NCI-H526 treated with DMSO at 0.1 percent for 48 hours (cell line): ENCODE measurements at regions not wholly inside any gene's neighbourhood (a gene's known extent, or its start where the extent isn't known, plus 50 kb on each side); places are given as distances from the start of the nearest gene placed in this dataset.
"Not testable (repeated sequence)": the region's sequence is repeated elsewhere in the genome, so short reads cannot be mapped to it uniquely, and the experiment has no call there.

ENCODE experiments used
- DNase-seq: peaks from one replicate; lab custom pipeline; 2025; lab: John Stamatoyannopoulos, UW

DNA sequence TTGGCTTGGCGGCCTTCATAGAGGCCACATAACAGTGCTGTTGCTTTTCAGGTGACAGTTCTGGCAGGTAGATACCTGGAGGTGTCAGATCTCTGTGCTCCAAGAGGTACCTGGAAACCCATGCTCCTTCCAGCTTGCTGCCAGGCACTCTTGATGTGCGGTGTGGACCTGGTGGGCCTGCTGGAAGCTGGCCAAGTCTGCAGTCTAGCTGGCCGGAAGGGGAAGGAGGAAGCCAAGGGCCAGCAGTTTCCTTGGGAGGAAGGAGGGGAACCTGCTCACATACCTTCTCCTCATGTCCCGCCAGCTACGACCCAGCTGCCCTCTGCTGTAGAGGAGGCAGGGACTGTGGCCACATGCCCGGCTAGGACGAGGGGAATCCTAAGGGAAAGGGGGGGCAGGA lies 166.4 kb upstream of the AJAP1 start:
- no peak for DNase-seq

DNA sequence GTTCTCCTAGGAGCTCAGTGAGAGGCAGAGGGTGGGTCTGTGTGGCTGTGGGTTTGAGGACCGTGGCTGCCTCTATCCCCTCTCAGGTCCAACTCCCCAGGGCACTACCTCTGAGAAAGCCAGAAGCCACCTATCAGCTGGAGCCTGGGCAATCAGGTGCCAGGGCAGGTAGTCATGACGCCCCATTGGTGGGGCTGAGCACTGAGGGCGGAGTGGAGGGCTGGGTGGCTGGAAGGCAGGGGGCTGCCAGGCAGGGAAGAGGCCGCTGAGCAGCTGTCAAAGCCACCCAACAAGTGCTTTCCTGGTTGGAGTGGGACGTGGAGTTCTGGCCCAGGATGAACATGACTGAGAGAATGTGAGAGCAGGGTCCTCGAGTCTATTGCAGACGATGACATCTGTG lies 164.9 kb upstream of the AJAP1 start:
- DNase-seq, result no peak

DNA sequence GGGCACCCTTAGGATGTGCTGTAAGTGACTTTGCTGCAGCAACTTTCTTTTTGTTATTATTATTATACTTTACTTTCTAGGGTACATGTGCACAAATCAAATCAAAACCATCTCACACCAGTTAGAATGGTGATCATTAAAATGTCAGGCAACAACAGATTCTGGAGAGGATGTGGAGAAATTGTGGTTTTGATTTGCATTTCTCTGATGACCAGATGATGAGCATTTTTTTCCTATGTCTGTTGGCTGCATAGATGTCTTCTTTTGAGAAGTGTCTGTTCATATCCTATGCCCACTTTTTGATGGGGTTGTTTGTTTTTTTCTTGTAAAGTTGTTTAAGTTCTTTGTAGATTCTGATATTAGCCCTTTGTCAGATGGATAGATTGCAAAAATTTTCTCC lies 164.4 kb upstream of the AJAP1 start:
- not testable (repeated sequence) for DNase-seq

DNA sequence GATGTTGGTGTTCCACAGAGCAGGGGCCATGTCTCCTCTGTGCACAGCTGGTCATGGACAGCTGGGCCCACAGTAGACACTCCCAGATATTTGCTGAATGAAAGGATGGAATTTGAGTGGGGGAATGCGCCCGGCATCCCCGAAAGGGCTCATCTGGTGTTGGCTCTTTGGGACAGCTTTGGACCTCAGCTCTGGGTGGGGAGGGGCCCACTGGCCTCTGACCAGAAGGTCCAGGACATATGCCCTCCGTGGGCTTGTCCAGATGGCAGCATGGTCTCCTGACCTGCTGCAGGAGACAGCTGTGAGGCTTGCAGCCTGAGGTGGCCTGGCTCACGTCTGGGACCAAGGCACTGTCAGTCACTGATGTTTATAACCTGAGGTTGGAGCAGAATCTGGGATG lies 160.4 kb upstream of the AJAP1 start:
- DNase-seq, result no peak

DNA sequence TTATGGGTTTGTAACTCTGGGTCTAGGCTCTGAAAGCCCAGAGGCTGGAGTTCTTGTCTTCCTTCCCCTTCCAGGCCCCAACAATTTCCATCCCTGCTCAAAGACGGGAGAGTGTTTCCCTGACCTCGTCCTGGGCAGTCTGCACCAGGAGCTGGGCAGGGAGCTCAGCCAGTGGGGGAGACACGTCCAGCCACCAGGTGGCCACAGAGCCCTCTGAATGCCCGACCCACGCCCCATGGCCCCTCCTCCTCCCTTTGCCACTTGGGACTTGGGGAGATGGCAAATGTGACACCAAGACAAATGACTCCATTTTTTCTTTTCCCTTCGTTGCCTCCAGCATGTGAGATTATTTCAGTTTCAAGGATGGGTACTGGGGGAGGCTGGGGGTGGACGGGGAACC lies 159.9 kb upstream of the AJAP1 start:
- no peak for DNase-seq

DNA sequence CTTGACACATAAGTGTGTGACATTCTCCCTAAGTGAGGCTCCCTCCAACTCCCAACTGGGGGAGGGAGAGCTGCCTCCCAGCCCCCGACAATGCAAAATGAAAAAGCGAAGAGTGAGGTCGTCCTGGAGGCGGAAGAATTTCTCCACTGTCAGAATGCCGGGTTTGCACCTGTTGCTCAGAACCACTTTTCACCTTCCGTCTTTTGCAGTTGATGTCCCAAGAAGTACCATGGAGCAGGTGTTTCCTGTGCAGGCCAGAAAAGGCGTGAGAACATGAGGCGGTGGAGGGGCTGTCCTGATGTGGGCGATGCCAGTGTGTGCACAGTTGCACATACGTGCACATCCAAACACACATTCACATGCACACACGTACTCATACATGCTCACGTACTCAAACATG lies 158.6 kb upstream of the AJAP1 start:
- DNase-seq, result no peak

DNA sequence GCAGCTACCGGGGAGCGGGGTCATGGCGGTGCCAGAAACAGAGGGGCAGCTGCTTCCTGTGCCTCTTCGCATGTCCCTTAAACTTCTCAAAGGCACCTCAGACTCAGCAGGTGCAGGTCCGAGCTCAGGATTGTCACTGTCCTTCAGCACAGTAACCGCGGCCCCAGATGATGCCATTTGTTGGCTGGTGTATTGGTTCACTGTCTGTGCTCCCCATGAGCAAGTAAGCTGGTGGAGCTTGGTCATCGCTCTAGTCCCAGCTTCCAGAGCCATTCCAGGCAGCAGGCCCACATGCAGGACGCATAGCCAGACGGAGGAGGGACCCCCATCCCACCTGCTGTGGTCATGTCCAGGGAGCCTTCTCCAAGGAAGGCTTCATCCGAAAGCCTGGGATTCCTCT lies 154.0 kb upstream of the AJAP1 start:
- DNase-seq, result no peak

DNA sequence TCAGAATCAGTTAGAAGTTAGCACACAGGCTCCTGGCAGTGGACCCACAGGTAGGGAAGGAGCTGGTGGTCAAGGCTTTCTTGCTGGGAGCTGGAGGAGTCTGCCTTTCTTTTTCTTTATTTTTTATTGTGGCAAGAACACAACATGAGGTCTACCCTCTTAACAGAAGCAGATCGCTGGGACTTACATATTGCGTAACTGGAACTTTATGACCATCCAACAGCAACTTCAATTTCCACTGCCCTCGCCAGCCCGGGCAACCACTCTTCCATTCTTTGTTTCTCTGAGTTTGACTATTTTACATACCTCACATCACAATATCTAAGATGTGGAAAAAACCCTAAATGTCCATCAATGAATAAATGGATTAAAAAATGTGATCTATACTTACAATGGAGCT lies 147.8 kb upstream of the AJAP1 start:
- DNase-seq, result no peak

DNA sequence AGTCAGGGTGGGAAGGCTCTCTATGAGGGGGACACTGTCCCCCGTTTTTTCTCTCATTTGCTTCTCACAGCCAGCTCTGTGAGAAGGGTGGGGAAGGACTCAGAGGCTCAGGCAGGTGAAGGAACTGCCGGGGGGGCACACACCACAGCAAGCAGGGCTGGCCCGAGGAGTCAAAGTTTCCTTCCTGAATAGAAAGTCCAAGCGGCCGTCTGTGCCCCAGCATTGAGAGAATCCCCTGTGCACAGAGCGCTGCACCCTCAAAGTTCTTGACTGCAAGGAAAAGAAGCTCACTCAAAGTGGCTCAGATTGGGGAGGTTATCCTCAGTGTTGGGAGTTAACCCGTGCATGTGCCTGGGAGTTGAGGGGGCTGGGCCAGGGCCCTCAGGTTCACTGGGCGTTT lies 145.2 kb upstream of the AJAP1 start:
- DNase-seq, result no peak

DNA sequence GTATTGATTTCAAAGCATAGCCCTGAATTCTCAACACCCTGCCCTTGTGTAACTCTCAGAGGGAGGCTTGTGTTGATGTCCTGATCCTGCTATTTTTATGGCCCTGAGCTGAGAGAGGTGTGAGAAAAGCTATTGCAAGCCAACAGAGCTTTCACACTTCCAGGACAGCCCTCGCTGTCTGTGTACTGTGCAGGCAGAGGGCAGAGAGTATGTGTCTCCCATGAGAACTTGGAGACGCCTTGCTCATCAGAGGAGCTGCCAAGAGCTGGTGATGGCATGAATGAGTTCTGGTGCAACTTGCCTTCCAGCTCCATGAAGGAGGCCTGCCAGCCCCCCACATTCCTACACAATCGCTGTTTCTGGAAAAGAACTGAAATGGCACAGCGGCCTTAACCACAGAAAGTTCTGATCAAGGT lies 144.1 kb upstream of the AJAP1 start:
- DNase-seq, result no peak

DNA sequence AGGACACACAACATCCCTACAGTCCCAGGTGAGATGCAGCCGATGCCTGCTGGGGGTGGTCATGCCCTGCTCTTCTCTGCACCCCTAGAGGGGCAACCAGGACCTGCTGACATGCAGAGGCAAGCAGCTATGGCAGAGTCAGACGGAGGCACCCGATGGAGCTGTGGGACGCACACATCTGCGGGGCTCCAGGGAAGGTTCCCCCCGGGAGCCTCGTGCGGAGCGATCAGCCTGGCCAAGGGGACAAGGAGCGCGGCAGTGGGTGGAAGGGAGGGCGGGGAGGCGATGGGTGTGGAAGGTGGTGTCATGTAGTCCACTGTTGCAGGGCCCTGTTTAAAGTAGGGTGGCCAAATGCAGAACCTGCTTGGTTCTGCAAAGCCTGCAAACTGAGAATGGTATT lies 143.0 kb upstream of the AJAP1 start:
- no peak for DNase-seq

DNA sequence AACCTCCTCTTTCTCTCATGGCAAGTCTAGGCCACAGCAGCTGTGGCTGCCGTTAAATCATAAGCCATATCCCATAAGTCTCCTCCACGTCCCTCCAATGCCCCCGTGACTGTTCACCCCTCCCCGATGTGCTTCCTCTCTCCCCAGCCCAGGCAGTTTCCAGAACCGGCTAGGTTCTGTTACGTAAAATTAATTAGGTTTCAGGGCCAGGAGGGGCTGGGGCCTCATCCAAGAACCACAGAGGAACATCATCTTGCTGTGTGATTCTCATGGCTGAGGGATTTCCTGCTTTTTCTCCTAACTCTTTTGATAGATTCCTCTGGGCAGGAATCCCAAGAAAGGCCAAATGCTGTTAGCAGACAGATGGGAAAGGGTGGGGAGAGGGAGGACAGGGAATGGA lies 141.8 kb upstream of the AJAP1 start:
- no peak for DNase-seq

DNA sequence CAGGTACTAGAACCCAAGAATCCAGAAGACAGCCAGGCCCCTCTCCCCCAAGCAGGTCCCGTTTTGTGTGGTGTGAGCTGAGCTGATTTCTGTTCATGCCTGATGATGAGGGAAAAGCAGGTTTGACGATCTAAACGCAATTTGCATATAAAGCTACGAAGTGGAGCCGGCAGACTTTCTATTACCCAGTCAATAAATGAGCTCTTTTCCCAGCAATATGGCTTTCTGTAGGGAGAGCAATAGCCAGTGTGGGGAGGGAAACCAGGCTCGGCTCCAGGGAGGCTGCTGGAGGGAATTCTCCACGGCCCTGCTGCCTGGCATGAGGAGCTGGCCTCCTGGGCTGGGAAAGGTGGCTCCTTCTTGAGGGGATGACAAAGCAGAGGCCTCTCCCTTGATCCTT lies 140.7 kb upstream of the AJAP1 start:
- DNase-seq, result no peak

DNA sequence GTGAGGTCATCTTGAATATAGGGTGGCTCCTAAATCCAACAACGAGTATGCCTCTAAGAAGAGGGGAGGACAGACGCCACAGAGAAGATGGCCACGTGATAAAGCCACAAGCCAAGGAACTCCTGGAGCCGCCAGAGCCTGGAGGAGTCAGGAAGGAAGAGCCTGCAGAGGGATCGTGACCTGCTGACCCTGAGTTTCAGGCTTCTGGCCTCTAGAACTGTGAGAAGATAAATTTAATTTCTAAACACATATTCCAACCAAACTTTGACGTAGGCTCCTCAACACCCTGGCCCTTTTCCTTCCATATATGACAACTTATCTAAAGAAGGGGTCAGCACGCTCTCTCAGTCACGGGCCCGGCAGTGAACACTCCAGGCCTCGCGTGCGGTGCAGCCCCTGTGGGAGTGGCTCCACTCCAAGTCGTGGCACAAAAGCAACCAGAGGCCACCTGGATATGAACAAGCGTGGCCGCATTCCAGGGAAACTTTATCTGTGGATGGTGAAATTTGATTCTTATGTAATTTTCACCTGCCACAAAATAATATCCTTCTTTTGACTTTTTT lies 138.6 kb upstream of the AJAP1 start:
- no peak for DNase-seq

DNA sequence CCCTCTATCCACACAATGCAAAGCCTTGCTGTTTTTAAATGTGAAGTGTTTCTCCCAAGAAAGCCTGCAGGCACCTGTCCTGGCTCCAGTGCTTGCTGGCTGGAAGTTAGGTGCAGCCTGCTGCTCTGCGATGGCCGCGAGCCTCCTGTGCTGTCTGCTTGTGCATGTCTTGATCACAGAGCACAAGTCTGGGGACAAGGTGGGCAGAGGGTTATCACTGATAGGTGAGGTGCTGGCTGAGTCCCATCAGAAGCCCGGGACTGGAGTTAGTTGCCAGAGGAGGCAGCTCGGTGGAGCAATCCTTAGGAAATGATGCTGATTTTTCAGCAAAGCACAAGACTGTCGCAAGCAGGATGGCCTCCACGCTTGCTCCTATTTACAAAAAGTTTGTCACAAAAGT lies 137.8 kb upstream of the AJAP1 start:
- DNase-seq, result no peak

DNA sequence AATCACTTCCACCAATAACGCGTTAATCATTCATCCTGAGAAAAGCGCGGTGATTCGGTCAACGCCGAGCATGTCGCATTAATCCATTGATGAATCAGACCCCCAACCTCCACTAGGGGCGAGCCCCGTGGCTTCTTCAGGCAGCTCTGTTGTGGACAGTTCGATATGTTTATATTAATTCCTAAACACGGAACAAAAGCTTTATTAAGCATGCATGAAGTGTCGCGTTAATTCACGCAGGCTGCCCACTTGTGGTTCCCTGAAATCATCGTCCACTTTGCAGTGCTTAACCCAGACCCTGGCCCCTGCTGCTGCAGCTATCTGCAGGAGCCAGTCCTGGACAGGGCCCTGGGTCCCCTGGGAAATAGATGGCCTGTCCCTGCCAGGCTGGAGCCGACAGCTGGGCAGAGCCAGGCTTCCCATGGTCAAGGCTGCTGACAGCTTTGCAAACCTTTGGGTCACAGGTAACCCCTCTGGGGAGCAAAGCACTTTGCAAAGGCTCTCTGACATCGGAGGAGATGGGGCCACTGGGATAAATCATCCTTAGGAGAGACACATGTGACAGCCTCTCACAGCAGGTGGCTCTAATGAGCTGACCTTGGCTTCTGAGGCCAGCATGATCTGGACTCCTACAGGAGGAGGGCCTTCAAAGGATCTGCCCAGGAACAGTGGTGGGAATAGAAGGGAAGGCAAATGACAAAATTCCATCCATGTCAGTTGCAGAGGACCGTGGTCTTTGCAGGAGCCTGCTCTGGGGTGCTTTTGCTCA lies 137.0 kb upstream of the AJAP1 start:
- DNase-seq, result no peak

DNA sequence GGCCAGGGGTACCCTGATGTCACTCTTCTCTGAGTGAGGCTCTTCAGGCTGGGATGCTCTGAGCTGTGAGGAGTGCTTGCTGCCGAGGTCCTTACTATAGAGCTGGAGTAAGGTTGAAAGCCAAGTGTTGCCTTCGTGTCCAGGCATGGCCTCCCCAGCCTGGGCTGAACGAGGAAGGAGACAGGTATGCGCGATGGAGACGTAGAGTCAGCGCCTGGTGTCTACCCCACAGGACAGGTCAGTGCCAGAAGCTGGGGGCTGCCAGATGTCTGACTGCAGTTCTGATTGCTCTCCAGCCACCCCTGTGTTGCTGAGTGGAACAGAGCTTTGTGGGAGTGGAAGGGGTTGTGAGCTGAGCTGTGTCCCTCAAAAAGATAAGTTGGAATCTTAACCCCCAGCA lies 135.8 kb upstream of the AJAP1 start:
- DNase-seq, result no peak

DNA sequence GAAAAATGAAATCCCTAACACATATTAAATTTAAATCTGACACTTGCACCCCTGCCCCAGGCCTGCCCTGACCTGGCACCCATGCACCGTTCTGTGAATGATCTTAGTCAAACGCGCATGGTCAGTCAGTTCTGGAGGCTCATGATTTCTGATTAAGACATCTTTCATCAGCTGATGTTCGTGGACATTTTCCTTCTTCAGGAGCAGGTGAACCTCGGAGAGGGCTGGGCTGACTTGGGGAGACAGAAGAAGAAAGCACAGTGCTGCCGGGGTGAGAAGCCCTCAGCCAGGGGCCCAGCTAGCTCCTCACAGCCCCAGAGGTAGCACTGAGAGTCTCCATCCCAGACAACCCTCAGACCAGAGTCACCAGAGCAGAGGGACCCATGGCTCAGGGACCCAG lies 134.5 kb upstream of the AJAP1 start:
- DNase-seq, result no peak

DNA sequence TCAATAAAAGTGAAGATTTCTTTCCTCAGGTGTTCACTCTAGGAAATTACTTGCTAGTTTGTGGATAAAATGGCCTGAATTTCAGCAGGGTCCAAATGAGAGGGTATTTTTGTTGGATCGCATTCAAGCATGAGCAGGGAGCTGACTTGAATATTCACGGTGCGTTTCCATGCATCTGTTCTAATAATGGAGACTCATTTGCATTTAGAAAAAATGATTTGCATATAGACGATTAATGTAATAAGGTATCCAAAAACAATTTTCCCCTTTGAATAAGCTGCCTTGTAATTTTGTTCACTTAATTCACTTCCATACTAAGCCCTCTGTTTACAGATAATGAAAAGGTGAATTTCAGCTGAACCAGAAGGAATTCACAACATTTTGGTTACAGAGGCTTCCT lies 130.9 kb upstream of the AJAP1 start:
- DNase-seq, result peak; percentile 10

DNA sequence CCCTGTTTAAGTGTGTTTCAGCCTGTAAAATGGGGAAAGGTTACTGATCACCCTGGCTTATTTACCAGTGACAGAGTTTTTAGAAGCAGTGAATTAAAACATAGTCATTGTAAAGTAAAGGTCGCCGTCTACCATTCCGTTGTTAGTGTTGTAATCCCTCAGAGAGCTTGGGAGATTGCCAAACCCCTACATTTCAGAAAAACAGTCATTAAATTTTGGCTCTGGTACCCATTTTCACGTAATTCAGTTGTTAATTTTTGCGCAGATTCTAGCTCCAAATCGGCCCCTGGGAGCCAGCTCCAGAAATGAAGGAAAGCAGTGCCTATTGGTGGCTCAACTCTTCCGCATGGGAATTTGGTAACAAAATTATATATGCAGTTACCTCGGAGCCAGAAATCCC lies 127.7 kb upstream of the AJAP1 start:
- no peak for DNase-seq

DNA sequence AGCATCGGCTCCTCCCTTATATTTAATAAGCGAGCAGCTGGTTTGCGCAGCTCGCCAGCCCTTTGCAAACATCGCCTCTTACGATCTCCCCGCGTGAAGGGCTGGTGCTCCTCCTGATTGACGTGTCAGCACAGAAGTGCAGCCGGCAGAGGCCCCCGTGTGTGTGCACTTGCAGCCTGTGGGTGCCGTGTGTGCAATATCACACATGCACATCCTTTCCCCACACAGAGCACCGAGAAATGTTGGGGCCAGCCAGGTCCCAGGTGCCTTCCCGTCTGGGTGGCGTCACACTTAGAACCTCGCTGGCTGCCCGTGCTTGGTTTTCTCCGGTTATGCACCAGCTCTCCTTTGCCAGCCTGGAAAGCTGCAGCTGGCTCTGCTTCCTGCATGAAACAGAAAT lies 126.6 kb upstream of the AJAP1 start:
- DNase-seq, result no peak

DNA sequence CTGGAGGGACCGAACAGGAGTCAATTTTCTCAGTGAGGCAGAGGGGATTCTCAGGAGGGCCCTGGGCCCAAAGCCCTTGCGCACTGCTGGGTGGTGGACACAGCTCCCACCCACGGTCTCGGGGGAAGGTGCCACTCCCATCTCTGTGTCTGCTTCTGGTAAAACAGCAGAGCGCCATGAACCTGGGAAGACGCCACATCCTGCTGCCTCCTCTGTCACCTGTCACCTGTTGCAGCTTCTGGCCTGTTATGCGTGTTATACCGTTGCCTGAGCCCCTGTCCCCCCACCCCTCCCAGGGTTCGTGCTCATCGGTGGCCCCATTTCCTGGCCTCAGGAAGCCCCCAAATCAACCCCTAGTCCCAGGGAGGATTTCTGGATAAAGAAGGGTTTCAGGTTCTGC lies 125.8 kb upstream of the AJAP1 start:
- no peak for DNase-seq

DNA sequence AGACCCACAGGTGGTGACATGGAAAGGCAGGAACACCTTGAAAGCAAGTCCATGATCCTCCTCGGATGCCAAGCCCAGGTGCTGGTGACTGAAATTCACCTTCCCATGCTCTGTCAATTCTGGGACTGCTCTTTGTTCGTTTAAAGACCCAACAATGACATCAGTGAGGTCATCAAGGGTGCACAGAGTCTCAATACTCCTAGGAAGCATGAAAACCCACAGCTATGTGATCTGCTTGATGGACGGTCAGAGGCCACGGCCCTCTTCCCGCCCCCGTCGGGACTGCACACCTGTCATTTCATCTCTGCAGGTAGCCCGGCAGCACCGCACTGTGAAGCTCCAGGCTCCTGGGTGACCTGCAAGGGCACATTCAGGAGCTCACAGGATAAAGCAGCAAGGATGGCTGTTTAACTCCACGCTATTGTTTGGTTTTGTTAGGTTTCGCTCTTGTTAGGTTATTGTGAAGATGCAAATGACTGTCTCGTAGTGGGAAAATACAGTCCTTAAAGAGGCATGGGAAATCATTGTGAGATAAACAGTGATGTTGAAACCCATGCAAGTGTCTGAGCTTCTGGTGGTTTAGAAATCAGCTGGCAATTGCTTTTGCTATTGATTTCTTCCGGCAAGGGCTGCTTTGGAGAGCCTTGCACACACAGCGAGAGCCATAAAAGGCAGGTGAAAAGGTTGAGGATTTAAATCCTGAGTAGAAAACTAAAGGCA lies 124.8 kb upstream of the AJAP1 start:
- DNase-seq, result no peak
